Activated T-helper 1 cell treated with anti-CD3 and anti-CD28 coated beads, Interleukin-12 subunit alpha, Interleukin-12 subunit beta, Interleukin-2, Interleukin-4 antibody, amounts not matched to agents 30 ng/mL and 10 ng/mL and 1 ng/mL, durations not matched to agents 14 hours and 24 hours and 36 hours (primary cell): ENCODE measurements at regions not wholly inside any gene's neighbourhood (a gene's known extent, or its start where the extent isn't known, plus 50 kb on each side); places are given as distances from the start of the nearest gene placed in this dataset.
"Not testable (repeated sequence)": the region's sequence is repeated elsewhere in the genome, so short reads cannot be mapped to it uniquely, and the experiment has no call there.

Experiments used
- DNase-seq: peaks from one replicate; pipeline ENCODE4 v3.0.0; 2021; ENCODE audit warnings: low spot score
- H3K27ac Mint-ChIP-seq: one replicate; pipeline ENCODE4 v1.8.0; 2021; ENCODE audit warnings: mild to moderate bottlenecking, mixed read lengths
- H3K27me3 Mint-ChIP-seq: one replicate; pipeline ENCODE4 v1.8.0; 2022; ENCODE audit warnings: mild to moderate bottlenecking, moderate library complexity, mixed read lengths; ENCODE audit not compliant: insufficient read depth
- H3K36me3 Mint-ChIP-seq: one replicate; pipeline ENCODE4 v1.8.0; 2021; ENCODE audit warnings: low read depth, mixed read lengths
- H3K4me1 Mint-ChIP-seq: one replicate; pipeline ENCODE4 v1.8.0; 2021; ENCODE audit warnings: low read depth, mixed read lengths
- H3K4me3 Mint-ChIP-seq: one replicate; pipeline ENCODE4 v1.8.0; 2021; ENCODE audit warnings: mild to moderate bottlenecking, moderate library complexity, mixed read lengths
- H3K9me3 Mint-ChIP-seq: one replicate; pipeline ENCODE4 v1.8.0; 2021; ENCODE audit warnings: mixed read lengths
- intact Hi-C: fragments of 100-400 bp; cut with micrococcal nuclease; formaldehyde crosslinking; loops from one replicate; pipeline ENCODE4 v1.15.1; 2024

DNA sequence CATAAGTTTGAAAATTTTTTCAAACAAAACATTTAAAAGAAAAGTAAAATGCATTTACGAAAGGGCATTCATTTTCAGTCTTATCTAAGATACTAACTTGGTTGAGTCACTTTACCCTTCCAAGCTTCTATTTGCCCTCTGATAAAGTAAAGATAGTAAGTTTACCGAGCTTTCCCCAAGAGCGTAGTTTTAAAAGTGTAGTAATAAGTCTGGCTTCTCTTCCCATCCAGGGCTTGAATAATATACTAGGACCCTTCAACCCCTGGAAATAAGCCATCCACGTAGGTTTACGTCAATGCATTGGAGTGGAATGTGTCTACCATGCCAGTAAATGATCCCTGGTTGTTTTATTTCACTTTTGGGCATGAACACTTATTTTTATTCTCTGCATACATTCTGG is 608.3 kb downstream of the NTRK3 start:
- Mint-ChIP-seq H3K27me3 (no peaks in the 10 kb centered on the region), H3K27ac (no peak overlapping the region), H3K36me3 (no peaks in the 10 kb centered on the region), H3K4me1 (peaks cover 16% of the 10 kb centered on the region), H3K4me3 (no peak overlapping the region), H3K9me3 (peaks cover 3% of the 10 kb centered on the region)
- intact Hi-C loops, result no loop called here
- no peak for DNase-seq

DNA sequence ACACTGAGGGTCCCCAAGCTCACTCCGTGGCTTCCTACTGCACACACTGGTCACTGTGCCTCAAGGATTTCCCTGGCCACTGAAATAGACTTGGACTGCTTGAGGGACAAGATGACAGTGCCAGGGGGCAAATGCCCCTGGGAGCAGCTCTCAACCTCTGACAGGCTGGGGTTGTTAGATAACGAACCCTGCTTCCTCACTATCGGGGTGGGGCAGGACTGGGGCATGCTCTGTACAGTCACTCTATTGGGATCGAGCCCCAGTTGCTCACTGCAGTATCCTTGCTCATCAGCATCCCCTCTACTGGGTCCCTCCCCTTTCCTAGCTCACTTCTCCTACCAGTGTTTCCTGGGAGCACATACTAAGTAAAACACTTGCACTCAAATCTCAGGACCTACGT is 610.8 kb downstream of the NTRK3 start:
- no peak overlapping the region for H3K27ac Mint-ChIP-seq
- H3K9me3 Mint-ChIP-seq, result peaks cover 3% of the 10 kb centered on the region
- no peaks in the 10 kb centered on the region for H3K36me3 Mint-ChIP-seq
- no peak for DNase-seq
- intact Hi-C loops, result no loop called here
- H3K4me1 Mint-ChIP-seq, result peaks cover 28% of the 10 kb centered on the region
- no peak overlapping the region for H3K4me3 Mint-ChIP-seq
- no peaks in the 10 kb centered on the region for H3K27me3 Mint-ChIP-seq

DNA sequence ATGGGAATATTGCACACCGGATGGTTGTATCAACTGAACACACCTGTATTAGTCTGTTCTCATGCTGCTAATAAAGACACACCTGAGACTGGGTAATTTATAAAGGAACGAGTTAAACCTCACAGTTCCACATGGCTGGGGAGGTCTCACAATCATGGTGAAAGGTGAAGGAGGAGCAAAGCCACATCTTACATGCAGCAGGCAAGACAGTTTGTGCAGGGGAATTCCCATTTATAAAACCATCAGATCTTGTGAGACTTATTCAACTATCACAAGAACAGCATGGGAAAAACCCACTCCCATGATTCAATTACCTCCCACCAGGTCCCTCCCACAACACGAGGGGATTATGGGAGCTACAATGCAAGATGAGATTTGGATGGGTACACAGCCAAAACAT is 613.5 kb downstream of the NTRK3 start:
- DNase-seq, H3K27ac Mint-ChIP-seq, H3K4me3 Mint-ChIP-seq, intact Hi-C loops, H3K36me3 Mint-ChIP-seq, H3K27me3 Mint-ChIP-seq, H3K9me3 Mint-ChIP-seq: not testable (repeated sequence)
- H3K4me1 Mint-ChIP-seq, result peaks cover 33% of the 10 kb centered on the region

DNA sequence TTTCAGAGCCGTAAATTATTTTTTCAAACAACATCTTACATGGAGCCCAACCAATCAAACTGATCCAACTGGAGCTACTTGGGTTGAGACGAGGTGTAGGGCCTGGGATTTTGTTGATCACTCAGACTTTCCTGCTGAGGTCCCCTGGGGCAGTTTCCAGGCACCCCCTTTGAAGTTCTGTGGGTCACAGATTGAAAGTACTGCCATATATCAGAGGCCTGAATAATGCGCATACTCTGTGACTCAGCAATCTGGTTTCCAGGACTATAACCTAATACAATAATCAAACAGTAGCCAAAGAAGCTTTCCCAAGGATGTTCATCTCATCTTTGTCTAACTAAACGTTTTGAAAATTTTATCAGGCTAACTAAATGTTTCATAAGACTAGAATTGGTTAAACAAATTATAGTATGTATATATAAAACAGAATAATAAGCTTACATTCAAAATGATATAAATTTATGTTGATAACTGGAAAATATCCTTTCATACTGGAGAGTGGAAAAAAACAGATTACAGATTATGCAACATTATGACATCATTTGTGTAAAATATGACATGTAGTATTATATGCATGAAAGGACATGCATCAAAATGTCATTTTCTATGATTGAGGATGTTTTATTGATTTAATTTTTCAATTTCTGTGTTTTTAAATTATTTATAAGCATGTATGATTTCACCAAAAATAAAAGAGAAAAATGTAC is 617.1 kb downstream of the NTRK3 start:
- peaks cover 24% of the 10 kb centered on the region for H3K4me1 Mint-ChIP-seq
- no peaks in the 10 kb centered on the region for H3K36me3 Mint-ChIP-seq
- H3K27me3 Mint-ChIP-seq, result no peaks in the 10 kb centered on the region
- no peak overlapping the region for H3K27ac Mint-ChIP-seq
- no peaks in the 10 kb centered on the region for H3K9me3 Mint-ChIP-seq
- H3K4me3 Mint-ChIP-seq, result no peak overlapping the region
- intact Hi-C loops, result no loop called here
- no peak for DNase-seq

DNA sequence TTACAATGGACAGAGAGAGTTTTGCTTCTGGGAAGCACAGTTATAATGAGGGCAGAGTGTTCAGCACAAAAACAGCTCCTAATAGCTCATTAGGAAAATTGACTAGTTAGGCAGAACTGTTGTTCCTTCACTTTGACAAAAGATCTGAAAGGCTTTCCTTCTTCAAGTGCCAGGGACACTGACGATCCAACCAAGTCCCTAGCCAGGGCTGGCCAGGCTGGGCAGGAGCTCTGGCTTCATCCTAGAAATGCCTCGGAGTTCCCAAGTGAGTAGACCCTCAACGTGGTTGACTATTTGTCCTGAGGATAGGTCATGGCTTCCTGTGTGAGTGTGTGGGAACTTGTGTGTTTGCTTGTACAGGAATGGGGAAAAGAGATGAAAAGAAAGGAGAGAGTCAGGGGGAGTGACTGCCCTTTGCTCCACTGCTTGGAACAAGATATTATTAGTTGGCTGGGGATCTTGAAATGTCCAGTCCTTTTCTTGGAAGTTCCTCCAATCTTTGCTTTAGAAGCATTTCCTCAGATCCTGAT is 617.9 kb downstream of the NTRK3 start:
- DNase-seq, result no peak
- H3K4me3 Mint-ChIP-seq, result no peak overlapping the region
- H3K27ac Mint-ChIP-seq, result no peak overlapping the region
- no peaks in the 10 kb centered on the region for H3K9me3 Mint-ChIP-seq
- peaks cover 20% of the 10 kb centered on the region for H3K4me1 Mint-ChIP-seq
- H3K36me3 Mint-ChIP-seq, result no peaks in the 10 kb centered on the region
- no peaks in the 10 kb centered on the region for H3K27me3 Mint-ChIP-seq
- intact Hi-C loops, result no loop called here

DNA sequence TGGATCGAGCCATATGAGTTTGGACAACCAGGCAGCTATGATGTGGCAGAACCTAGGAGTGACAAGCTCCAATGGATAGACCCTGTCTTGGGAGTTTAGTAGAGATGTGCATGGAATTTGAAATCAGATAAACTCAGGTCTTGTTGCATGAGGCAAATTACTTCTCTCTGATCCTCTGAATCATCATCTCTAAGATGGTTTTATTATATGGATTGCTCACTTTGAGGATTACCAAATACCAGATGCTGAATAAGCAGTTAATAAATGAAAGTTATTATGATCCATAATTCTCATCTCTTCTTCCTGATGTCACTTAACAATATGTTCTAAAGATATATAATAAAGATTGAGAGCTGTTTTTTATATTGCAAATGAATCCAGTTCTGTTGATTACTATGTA is 622.2 kb downstream of the NTRK3 start:
- Mint-ChIP-seq H3K4me1 (no peaks in the 10 kb centered on the region), H3K36me3 (no peaks in the 10 kb centered on the region), H3K4me3 (no peak overlapping the region), H3K27me3 (no peaks in the 10 kb centered on the region), H3K27ac (no peak overlapping the region), H3K9me3 (no peaks in the 10 kb centered on the region)
- no peak for DNase-seq
- intact Hi-C loops, result no loop called here

DNA sequence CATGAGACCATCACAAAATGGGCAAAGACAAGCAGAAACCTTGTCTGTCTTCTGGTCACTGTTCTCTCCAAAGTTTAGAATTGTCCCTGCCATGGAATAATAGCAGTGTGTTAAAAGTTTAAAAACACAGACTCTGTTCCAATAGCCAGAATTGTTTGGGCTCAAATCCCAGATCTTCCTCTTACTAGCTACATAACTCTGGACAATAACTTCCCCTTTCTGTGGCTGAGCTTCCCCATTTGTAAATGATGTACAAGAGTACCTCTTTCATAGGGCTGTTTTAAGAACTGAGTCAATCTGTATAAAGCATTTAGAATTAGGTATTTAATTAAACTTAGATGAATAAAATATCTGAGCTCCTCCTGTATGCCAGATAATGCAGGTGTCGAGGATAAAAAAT is 623.0 kb downstream of the NTRK3 start:
- H3K4me3 Mint-ChIP-seq, result no peak overlapping the region
- H3K9me3 Mint-ChIP-seq, result no peaks in the 10 kb centered on the region
- no peak overlapping the region for H3K27ac Mint-ChIP-seq
- intact Hi-C loops, result no loop called here
- no peaks in the 10 kb centered on the region for H3K4me1 Mint-ChIP-seq
- no peaks in the 10 kb centered on the region for H3K27me3 Mint-ChIP-seq
- H3K36me3 Mint-ChIP-seq, result no peaks in the 10 kb centered on the region
- no peak for DNase-seq

DNA sequence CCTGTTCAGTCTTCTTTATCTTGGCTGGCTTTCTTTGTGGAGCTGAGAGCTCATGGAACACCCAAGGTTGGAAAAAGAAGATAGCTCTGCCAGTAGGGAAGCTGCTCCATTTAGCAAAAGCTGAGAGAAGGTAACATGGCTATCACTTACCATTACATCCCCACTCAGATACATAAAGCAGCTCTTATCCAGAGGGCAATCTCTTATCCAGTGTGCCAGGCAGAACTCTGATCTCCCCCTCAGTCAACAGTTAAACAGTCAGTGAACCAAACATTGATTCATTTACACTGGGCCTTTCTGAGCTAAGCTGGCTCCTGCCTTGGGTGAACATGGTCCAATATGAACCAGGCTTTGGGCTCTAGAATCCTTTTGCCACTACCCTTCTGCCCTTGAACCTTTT is 624.2 kb downstream of the NTRK3 start:
- no peaks in the 10 kb centered on the region for H3K9me3 Mint-ChIP-seq
- H3K27ac Mint-ChIP-seq, result no peak overlapping the region

DNA sequence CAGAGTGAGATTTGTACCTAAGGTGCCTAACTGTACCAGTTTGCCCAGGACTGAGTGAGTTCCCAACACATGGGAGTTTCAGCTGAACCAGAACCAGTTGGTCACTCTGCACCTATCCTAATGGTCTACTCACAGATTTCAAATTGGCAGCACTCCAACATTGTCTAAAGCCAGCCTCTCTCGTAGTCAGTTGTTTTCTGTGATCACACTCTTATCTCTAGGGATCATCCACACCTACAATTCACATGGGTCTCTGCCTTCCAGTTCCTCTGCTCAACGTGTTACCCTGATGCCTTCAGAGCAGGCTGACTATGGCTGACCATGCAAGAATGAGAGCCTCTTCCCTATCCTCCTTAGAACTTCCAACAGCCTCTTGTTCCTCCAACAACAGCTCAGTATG is 624.8 kb downstream of the NTRK3 start:
- Mint-ChIP-seq H3K27ac (no peak overlapping the region), H3K4me3 (no peak overlapping the region), H3K9me3 (no peaks in the 10 kb centered on the region), H3K4me1 (no peaks in the 10 kb centered on the region), H3K27me3 (no peaks in the 10 kb centered on the region), H3K36me3 (no peaks in the 10 kb centered on the region)
- DNase-seq, result no peak
- intact Hi-C loops, result no loop called here

More for the DNA sequence above, 624.2 kb downstream of the NTRK3 start:
- no peaks in the 10 kb centered on the region for H3K36me3 Mint-ChIP-seq
- H3K4me3 Mint-ChIP-seq, result no peak overlapping the region
- no peaks in the 10 kb centered on the region for H3K4me1 Mint-ChIP-seq
- no peaks in the 10 kb centered on the region for H3K27me3 Mint-ChIP-seq
- no peak for DNase-seq
- intact Hi-C loops, result no loop called here

DNA sequence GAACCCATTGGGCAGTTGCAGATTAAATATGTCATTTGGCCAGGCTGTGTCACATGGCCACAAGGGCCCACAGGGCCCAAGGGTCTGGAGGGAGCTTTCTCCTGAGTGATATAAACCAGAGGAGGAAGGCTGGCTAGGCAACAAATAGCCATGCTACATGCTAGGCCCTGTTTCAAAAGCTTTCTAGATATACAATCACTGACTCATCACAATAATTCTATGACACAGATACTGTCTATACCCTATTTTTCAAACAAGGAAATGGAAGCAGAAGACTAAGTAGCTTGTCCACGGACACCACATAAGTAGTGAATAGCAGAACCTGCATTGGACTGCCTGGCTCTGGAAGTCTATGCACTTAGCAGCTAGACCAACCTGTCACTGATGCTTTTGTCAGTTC is 625.4 kb downstream of the NTRK3 start:
- intact Hi-C loops, result no loop called here
- H3K27ac Mint-ChIP-seq, result no peak overlapping the region
- no peaks in the 10 kb centered on the region for H3K9me3 Mint-ChIP-seq
- no peak for DNase-seq
- no peaks in the 10 kb centered on the region for H3K36me3 Mint-ChIP-seq
- H3K27me3 Mint-ChIP-seq, result no peaks in the 10 kb centered on the region
- H3K4me1 Mint-ChIP-seq, result no peaks in the 10 kb centered on the region
- no peak overlapping the region for H3K4me3 Mint-ChIP-seq

DNA sequence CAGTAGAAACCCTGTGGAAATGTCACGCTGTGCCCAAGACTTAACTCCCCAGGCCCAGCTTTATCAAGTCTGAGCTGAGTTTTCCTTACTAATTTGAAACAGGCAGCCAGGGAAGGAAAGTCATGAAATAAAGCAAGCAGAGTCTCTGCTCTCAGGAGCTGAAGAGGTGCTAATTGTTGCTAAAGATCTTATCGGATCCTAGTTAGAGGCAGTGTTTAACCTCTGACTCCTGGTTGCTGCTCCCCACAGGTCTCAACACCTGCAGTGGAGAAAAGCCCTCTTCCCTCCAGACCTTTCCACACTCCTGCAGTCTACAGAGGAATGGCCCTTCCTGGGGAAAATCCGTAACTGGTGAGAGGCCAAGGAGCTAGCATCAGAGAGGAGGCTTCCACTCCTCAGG is 628.2 kb downstream of the NTRK3 start:
- Mint-ChIP-seq H3K36me3 (no peaks in the 10 kb centered on the region), H3K4me1 (no peaks in the 10 kb centered on the region), H3K27ac (no peak overlapping the region), H3K27me3 (peaks cover 3% of the 10 kb centered on the region), H3K4me3 (no peak overlapping the region), H3K9me3 (no peaks in the 10 kb centered on the region)
- intact Hi-C loops, result no loop called here
- DNase-seq, result no peak

DNA sequence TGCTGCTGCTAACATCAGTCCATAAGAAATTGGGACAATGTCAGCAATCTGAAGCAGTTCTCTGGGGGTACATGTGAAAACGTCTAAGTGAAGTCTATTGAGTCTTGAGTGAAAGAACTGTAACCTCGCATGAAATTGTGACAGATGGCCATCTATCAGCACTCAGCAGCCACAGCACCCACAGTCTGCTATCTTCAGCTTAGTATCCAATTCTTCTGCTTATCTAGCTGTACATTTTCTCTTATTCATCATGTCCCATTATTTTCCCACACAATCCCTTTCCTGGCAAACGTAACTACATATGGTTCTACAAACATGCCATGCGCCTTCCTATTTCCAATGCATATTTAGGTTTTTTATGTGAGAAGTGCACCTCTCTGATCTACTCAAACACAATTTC is 629.7 kb downstream of the NTRK3 start:
- Mint-ChIP-seq H3K4me3 (no peak overlapping the region), H3K27me3 (peaks cover 3% of the 10 kb centered on the region), H3K27ac (no peak overlapping the region), H3K9me3 (no peaks in the 10 kb centered on the region), H3K4me1 (no peaks in the 10 kb centered on the region), H3K36me3 (no peaks in the 10 kb centered on the region)
- DNase-seq, result no peak
- intact Hi-C loops, result no loop called here

DNA sequence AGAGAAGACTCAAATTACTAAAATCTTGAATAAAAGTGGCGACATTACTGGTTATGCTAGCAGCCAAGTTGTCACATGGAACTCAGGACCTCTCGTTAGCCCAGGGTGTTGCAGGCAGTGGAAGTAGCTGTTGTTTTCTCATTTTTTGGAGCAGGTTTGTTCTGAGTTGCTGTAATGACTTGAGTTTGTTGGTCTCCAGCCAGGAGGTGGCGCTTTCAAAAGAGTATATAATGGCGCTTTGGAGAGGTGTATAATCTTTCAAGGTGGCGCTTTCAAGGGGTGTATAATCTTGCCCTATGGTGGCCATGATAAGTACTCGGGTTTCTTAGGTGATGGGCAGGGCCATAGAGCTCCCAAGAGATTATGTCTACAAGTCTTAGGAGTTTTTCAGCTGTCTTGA is 632.7 kb downstream of the NTRK3 start:
- no peak for DNase-seq
- H3K27ac Mint-ChIP-seq, result no peak overlapping the region
- no peak overlapping the region for H3K4me3 Mint-ChIP-seq
- H3K36me3 Mint-ChIP-seq, result no peaks in the 10 kb centered on the region
- intact Hi-C loops, result no loop called here
- no peaks in the 10 kb centered on the region for H3K4me1 Mint-ChIP-seq
- H3K9me3 Mint-ChIP-seq, result no peaks in the 10 kb centered on the region
- H3K27me3 Mint-ChIP-seq, result peaks cover 3% of the 10 kb centered on the region

DNA sequence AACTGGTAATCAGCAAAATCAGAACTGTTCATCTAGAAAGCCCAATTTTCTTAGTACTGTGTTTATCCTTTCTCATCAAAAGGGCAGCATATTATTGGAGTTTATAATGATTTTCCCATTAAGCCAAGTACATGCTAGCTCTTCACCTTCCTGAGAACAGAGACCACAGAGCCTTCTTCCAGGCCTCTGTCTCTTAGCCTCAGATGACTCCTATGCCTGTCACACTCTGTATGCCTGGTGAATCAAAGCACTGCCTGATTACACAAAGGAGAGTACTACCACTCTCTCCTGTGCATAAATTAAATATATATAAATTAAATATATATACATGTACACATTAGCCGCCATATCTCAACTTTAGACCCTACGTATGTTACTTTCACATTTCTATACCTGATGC is 636.1 kb downstream of the NTRK3 start:
- no peaks in the 10 kb centered on the region for H3K36me3 Mint-ChIP-seq
- H3K4me3 Mint-ChIP-seq, result no peak overlapping the region
- intact Hi-C loops, result no loop called here
- no peak overlapping the region for H3K27ac Mint-ChIP-seq
- peaks cover 3% of the 10 kb centered on the region for H3K27me3 Mint-ChIP-seq
- no peaks in the 10 kb centered on the region for H3K4me1 Mint-ChIP-seq
- no peak for DNase-seq
- no peaks in the 10 kb centered on the region for H3K9me3 Mint-ChIP-seq
